Heart right ventricle (tissue), 16 donors: ENCODE measurements at regions not wholly inside any gene's neighbourhood (a gene's known extent, or its start where the extent isn't known, plus 50 kb on each side); places are given as distances from the start of the nearest gene placed in this dataset.
"Not testable (repeated sequence)": the region's sequence is repeated elsewhere in the genome, so short reads cannot be mapped to it uniquely, and the experiment has no call there.

Experiments
- ATAC-seq, 8 donors: fragments of 200-7000 bp; cut with Tn5 transposase; one replicate each; pipeline ENCODE4 v1.9.1; 2020; ENCODE audit warnings: mild to moderate bottlenecking in 8 of 8, moderate library complexity in 8 of 8, moderate number of reproducible peaks in 1 of 8
- DNase-seq, 2 donors: peaks; one replicate each; pipeline ENCODE4 v3.0.0-alpha.2; 2020
- H3K27ac ChIP-seq, 10 donors: fragments of 200-600 bp; sonication (generic) in 2 of 10; one replicate each; pipeline versions ENCODE4 v1.5.0 to v1.8.0; 2020 to 2022; ENCODE audit warnings: mild to moderate bottlenecking in 3 of 10
- H3K27me3 ChIP-seq, 7 donors: fragments of 200-600 bp; one replicate each; pipeline ENCODE4 v1.8.0; 2021 to 2022; ENCODE audit warnings: mild to moderate bottlenecking in 2 of 7
- H3K36me3 ChIP-seq, 9 donors: fragments of 200-600 bp; sonication (generic) in 1 of 9; one replicate each; pipeline versions ENCODE4 v1.5.0 to v1.8.0; 2020 to 2022; ENCODE audit warnings: mild to moderate bottlenecking in 2 of 9
- H3K4me1 ChIP-seq, 9 donors: fragments of 200-600 bp; sonication (generic) in 1 of 9; one replicate each; pipeline versions ENCODE4 v1.5.0 to v1.8.0; 2020 to 2022; ENCODE audit warnings: mild to moderate bottlenecking in 4 of 9
- H3K4me3 ChIP-seq, 10 donors: fragments of 200-600 bp; sonication (generic) in 2 of 10; one replicate each; pipeline versions ENCODE4 v1.5.0 to v1.8.0; 2020 to 2022; ENCODE audit warnings: mild to moderate bottlenecking in 7 of 10, moderate library complexity in 2 of 10
- H3K9me3 ChIP-seq, 11 donors: fragments of 200-600 bp in 10 of 11; sonication (generic) in 2 of 11; one replicate each; pipeline versions ENCODE4 v1.5.0 to v1.8.0; 2013 to 2022; ENCODE audit warnings: mild to moderate bottlenecking in 2 of 11, control low read depth in 1 of 11, moderate library complexity in 1 of 11
- CTCF ChIP-seq, 9 donors: fragments of 200-600 bp; sonication (generic) in 2 of 9; IDR thresholded peaks; one replicate each; pipeline versions ENCODE4 v1.5.0 to v1.8.0; 2021 to 2022; ENCODE audit warnings: antibody characterized with exemption in 9 of 9, mild to moderate bottlenecking in 5 of 9, moderate library complexity in 1 of 9
- WGBS, 2 donors: extraction: QIAGEN DNeasy Blood & Tissue Kit; methylation state at CpG; one replicate each; pipeline ENCODE4 v1.1.7; 2013; ENCODE audit warnings: inconsistent platforms in 1 of 2; 5-methylcytosine and 5-hydroxymethylcytosine counted together
- intact Hi-C, 10 donors: fragments of 100-400 bp; cut with DNase I; formaldehyde crosslinking; loops; one replicate each; pipeline versions ENCODE4 v1.11.1 to v1.14.2; 2022
- donor health status: Arrhythmogenic right ventricular cardiomyopathy.
- donor health status: ischemic (EF 13 %, LVEDD 7.1; RV severe dilation, severe dysfunction).
- donor health status: healthy with polysubstance abuse.
- donor health status: DM: no; HTN: yes; CAD: no.
- donor health status: DM: no; HTN: no; CAD: no.
- donor health status: ischemic (EF 25% LVEDD 6.9; RV normal size, moderate dysfunction).
- donor health status: ischemic (EF 25% LVEDD 5.7; RV mildly dilated, moderate dysfunction).
- donor health status: healthy.
- donor health status: DM: yes; HTN: yes; CAD: no.
- donor health status: Ischemic cardiomyopathy.
- donor health status: ischemic (EF 35%, LVEDD 5.7; RV mildly dilated, moderate dysfunction).
- donor health status: nonischemic (EF 11% LVEDD 7.7; RV severe dilation, severe dysfunction).
- donor health status: DM: yes; HTN: yes; CAD: no.
- donor health status: PGD.
- donor health status: ischemic (EF 29% LVEDD 5.4; RV normal size, mild dysfunction).
- donor health status: nonischemic (EF 23%, LVEDD 6.1; RV moderate dilation, normal function).

GRCh38 chr2:120542911-120543527 lies 192.6 kb upstream of the GLI2 start:
- no peaks in the 10 kb centered on the region for H3K27me3 ChIP-seq
- 94 to 97% methylated on average over 13 of the region's 13 CpGs for WGBS, 2 donors
- no peak for TF ChIP-seq CTCF (IDR thresholded peaks at IDR 0.05)
- intact Hi-C loops, result no loop called here
- peak overlapping the region in 5 of 10 donors; percentile 4 to 61 (median 16) for H3K27ac ChIP-seq
- H3K36me3 ChIP-seq, result no peaks in the 10 kb centered on the region
- no peak overlapping the region for H3K4me3 ChIP-seq
- H3K4me1 ChIP-seq, result peaks cover 15 to 47% (median 34%) of the 10 kb centered on the region in 9 donors
- no peaks in the 10 kb centered on the region for H3K9me3 ChIP-seq
- DNase-seq (no peak), ATAC-seq (no peak)

GRCh38 chr2:120543899-120544298 lies 191.8 kb upstream of the GLI2 start:
- DNase-seq, result peak in 1 of 2 donors; percentile 40
- Histone ChIP-seq H3K27ac (peak overlapping the region in 7 of 10 donors; percentile 34 to 82 (median 51)), H3K4me1 (peaks cover 15 to 52% (median 27%) of the 10 kb centered on the region in 9 donors), H3K27me3 (no peaks in the 10 kb centered on the region), H3K4me3 (no peak overlapping the region), H3K36me3 (no peaks in the 10 kb centered on the region), H3K9me3 (no peaks in the 10 kb centered on the region)
- WGBS, 2 donors, result 63 to 69% methylated on average over 16 of the region's 16 CpGs
- TF ChIP-seq CTCF (IDR thresholded peaks at IDR 0.05), result peak in 2 of 9 donors; percentile 18 to 29
- intact Hi-C loops, result no loop called here
- peak in 5 of 8 donors; percentile 11 to 67 (median 17) for ATAC-seq

- no peaks in the 10 kb centered on the region for H3K9me3 ChIP-seq
- DNase-seq (no peak), ATAC-seq (no peak)
- H3K4me3 ChIP-seq, result no peak overlapping the region
- 88 to 94% methylated on average over 9 of the region's 9 CpGs for WGBS, 2 donors
- intact Hi-C loops, result no loop called here
- H3K36me3 ChIP-seq, result no peaks in the 10 kb centered on the region
- TF ChIP-seq CTCF (IDR thresholded peaks at IDR 0.05), result no peak
- peaks cover 11 to 49% (median 27%) of the 10 kb centered on the region in 9 donors for H3K4me1 ChIP-seq
- H3K27me3 ChIP-seq, result no peaks in the 10 kb centered on the region
- H3K27ac ChIP-seq, result peak overlapping the region in 7 of 10 donors; percentile 34 to 82 (median 51)
These were observed 191.1 kb upstream of the GLI2 start for GRCh38 chr2:120544522-120544921.

GRCh38 chr2:120545007-120545406 lies 190.7 kb upstream of the GLI2 start:
- intact Hi-C loops, result not testable (repeated sequence)
- WGBS, 2 donors, result 91% methylated on average over 11 of the region's 11 CpGs

GRCh38 chr2:120545521-120546047 lies 190.1 kb upstream of the GLI2 start:
- DNase-seq (no peak), ATAC-seq (no peak)
- intact Hi-C loops, result no loop called here
- 86 to 92% methylated on average over 8 of the region's 8 CpGs for WGBS, 2 donors
- Histone ChIP-seq H3K27ac (no peak overlapping the region), H3K27me3 (no peaks in the 10 kb centered on the region), H3K9me3 (no peaks in the 10 kb centered on the region), H3K36me3 (no peaks in the 10 kb centered on the region), H3K4me1 (peaks cover 5 to 49% (median 26%) of the 10 kb centered on the region in 9 donors), H3K4me3 (no peak overlapping the region)
- no peak for TF ChIP-seq CTCF (IDR thresholded peaks at IDR 0.05)

More at GRCh38 chr2:120545007-120545406, 190.7 kb upstream of the GLI2 start:
- peaks cover 9 to 49% (median 24%) of the 10 kb centered on the region in 9 donors for H3K4me1 ChIP-seq
- not testable (repeated sequence) for H3K9me3 ChIP-seq, H3K27me3 ChIP-seq, ATAC-seq, DNase-seq, H3K36me3 ChIP-seq, H3K4me3 ChIP-seq
- peak overlapping the region in 1 of 10 donors; percentile 82 for H3K27ac ChIP-seq
